Uterus (tissue), 2 donors: ENCODE measurements at regions not wholly inside any gene's neighbourhood (a gene's known extent, or its start where the extent isn't known, plus 50 kb on each side); places are given as distances from the start of the nearest gene placed in this dataset.

Experiments used
- POLR2A ChIP-seq, 2 donors: fragments of 450-650 bp; IDR thresholded peaks; one replicate each; pipeline ENCODE4 v1.6.1; 2016; ENCODE audit warnings: antibody characterized with exemption in 2 of 2, mild to moderate bottlenecking in 1 of 2, moderate library complexity in 1 of 2
- TF ChIP-seq, protein P1 (sequence below), 4 experiments: fragments of 200-600 bp in 2 of 4; fragments of 450-650 bp in 2 of 4; sonication (generic) in 2 of 4; IDR thresholded peaks; one replicate each; pipeline ENCODE4 v1.5.1; 2016 to 2019; ENCODE audit warnings: antibody characterized with exemption in 4 of 4, mild to moderate bottlenecking in 2 of 4, moderate library complexity in 1 of 4

GRCh38 chr17:83145831-83146230 lies 66.4 kb downstream of the METRNL start:
- TF ChIP-seq, protein P1, sequence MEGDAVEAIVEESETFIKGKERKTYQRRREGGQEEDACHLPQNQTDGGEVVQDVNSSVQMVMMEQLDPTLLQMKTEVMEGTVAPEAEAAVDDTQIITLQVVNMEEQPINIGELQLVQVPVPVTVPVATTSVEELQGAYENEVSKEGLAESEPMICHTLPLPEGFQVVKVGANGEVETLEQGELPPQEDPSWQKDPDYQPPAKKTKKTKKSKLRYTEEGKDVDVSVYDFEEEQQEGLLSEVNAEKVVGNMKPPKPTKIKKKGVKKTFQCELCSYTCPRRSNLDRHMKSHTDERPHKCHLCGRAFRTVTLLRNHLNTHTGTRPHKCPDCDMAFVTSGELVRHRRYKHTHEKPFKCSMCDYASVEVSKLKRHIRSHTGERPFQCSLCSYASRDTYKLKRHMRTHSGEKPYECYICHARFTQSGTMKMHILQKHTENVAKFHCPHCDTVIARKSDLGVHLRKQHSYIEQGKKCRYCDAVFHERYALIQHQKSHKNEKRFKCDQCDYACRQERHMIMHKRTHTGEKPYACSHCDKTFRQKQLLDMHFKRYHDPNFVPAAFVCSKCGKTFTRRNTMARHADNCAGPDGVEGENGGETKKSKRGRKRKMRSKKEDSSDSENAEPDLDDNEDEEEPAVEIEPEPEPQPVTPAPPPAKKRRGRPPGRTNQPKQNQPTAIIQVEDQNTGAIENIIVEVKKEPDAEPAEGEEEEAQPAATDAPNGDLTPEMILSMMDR (IDR thresholded peaks at IDR 0.05): no peak
- no peak for TF ChIP-seq POLR2A (IDR thresholded peaks at IDR 0.05)
